Thyroid gland (tissue), 4 donors: ENCODE measurements at regions not wholly inside any gene's neighbourhood (a gene's known extent, or its start where the extent isn't known, plus 50 kb on each side); places are given as distances from the start of the nearest gene placed in this dataset.

Experiments
- POLR2A ChIP-seq, 2 donors: fragments of 450-650 bp; IDR thresholded peaks; one replicate each; pipeline ENCODE4 v1.6.1; 2017; ENCODE audit warnings: antibody characterized with exemption in 2 of 2, mild to moderate bottlenecking in 2 of 2, moderate library complexity in 1 of 2
- TF ChIP-seq, protein P1 (sequence below), 6 experiments: fragments of 200-600 bp in 3 of 6; fragments of 450-650 bp in 3 of 6; sonication (generic) in 3 of 6; IDR thresholded peaks; one replicate each; pipeline ENCODE4 v1.5.1; 2016 to 2019; ENCODE audit warnings: antibody characterized with exemption in 6 of 6, mild to moderate bottlenecking in 2 of 6, inconsistent platforms in 1 of 6, moderate library complexity in 1 of 6

DNA sequence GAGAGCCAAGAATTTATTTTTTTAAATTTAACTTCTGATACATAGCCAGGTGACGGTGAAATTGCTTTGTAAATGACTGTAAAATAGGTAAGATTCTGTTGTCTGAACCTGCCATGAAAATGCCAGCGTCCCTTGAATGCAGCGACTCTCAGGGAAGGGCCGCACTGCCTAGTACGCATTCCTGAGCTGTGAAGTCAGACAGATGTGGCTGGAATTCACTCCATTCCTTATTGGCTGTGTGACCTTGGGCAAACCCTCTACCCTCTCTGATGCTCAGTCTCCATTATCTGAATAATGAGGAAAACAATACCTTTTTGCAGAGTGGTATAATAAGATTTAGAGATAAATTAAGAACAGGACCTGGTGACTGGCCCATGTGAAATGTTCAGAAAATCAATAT is 167.1 kb upstream of the DAB1 start:
- TF ChIP-seq, protein P1, sequence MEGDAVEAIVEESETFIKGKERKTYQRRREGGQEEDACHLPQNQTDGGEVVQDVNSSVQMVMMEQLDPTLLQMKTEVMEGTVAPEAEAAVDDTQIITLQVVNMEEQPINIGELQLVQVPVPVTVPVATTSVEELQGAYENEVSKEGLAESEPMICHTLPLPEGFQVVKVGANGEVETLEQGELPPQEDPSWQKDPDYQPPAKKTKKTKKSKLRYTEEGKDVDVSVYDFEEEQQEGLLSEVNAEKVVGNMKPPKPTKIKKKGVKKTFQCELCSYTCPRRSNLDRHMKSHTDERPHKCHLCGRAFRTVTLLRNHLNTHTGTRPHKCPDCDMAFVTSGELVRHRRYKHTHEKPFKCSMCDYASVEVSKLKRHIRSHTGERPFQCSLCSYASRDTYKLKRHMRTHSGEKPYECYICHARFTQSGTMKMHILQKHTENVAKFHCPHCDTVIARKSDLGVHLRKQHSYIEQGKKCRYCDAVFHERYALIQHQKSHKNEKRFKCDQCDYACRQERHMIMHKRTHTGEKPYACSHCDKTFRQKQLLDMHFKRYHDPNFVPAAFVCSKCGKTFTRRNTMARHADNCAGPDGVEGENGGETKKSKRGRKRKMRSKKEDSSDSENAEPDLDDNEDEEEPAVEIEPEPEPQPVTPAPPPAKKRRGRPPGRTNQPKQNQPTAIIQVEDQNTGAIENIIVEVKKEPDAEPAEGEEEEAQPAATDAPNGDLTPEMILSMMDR (IDR thresholded peaks at IDR 0.05): no peak
- TF ChIP-seq POLR2A (IDR thresholded peaks at IDR 0.05): no peak
